ENCODE measurements at regions not wholly inside any gene's neighbourhood (a gene's known extent, or its start where the extent isn't known, plus 50 kb on each side); places are given as distances from the start of the nearest gene placed in this dataset.

DNA sequence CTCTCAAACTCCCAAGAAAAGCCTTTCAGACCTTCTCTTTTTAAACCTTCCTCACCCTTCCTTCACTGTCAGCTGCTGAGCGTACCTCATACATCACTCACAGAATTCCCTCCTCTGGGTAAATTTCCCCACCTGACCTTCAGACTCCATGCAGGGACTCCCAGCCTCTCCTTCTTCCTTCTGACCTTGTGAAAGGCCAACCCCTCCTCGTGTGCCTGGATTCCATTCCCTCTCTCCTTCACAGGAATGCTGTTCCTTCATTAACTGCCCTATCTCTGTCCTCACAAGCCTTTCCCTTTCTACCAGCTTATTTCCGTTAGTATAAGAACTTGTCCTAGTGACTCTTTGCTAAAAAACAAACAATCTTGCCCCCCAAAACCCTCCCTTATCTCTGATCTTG is 69.7 kb upstream of the MME start:
- ChIA-PET POLR2A (no interaction called here), CTCF (interaction anchor here (0.5 to 0.6 kb wide), 2 partner anchors 290 to 449 kb away, joined by 3 read pairs; no protein-coding TSS in a partner anchor)
- H3K36me3 ChIP-seq (ENCODE audit: control insufficient read depth, insufficient read depth, low read length) = no peaks in the 10 kb centered on the region
- H3K27me3 ChIP-seq (ENCODE audit: control insufficient read depth, insufficient read depth, low read length) = no peaks in the 10 kb centered on the region
- TF ChIP-seq, protein P1, sequence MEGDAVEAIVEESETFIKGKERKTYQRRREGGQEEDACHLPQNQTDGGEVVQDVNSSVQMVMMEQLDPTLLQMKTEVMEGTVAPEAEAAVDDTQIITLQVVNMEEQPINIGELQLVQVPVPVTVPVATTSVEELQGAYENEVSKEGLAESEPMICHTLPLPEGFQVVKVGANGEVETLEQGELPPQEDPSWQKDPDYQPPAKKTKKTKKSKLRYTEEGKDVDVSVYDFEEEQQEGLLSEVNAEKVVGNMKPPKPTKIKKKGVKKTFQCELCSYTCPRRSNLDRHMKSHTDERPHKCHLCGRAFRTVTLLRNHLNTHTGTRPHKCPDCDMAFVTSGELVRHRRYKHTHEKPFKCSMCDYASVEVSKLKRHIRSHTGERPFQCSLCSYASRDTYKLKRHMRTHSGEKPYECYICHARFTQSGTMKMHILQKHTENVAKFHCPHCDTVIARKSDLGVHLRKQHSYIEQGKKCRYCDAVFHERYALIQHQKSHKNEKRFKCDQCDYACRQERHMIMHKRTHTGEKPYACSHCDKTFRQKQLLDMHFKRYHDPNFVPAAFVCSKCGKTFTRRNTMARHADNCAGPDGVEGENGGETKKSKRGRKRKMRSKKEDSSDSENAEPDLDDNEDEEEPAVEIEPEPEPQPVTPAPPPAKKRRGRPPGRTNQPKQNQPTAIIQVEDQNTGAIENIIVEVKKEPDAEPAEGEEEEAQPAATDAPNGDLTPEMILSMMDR (IDR thresholded peaks at IDR 0.05; ENCODE audit: insufficient read depth, low read depth, low read length) = no peak
- H3K4me3 ChIP-seq (ENCODE audit: low read depth, low read length) = no peak overlapping the region
- no peak for DNase-seq (ENCODE audit: low read depth)

DNA sequence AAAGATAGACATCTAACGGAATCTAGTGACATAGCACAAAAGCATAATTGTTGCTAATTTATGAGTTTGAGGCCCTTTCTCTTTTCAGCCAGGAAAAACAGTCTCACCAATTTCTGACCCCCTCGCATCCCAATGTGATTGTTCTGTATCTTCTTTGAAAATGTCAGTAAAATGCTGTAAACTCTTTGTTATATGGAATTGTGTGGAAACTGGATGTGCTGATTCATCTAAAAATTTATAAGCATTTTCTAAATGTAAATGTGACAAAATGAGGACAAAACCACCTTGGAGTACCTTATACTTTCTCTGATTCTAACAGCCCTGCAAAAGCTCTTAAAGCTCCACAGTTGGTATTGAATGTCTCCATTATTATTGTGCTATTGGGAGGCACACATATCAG is 70.9 kb upstream of the MME start:
- TF ChIP-seq, protein P1 (IDR thresholded peaks at IDR 0.05; ENCODE audit: insufficient read depth, low read depth, low read length) = no peak
- ChIA-PET POLR2A (no interaction called here), CTCF (no interaction called here)
- no peak for DNase-seq (ENCODE audit: low read depth)
- H3K36me3 ChIP-seq (ENCODE audit: control insufficient read depth, insufficient read depth, low read length) = no peaks in the 10 kb centered on the region
- no peaks in the 10 kb centered on the region for H3K27me3 ChIP-seq (ENCODE audit: control insufficient read depth, insufficient read depth, low read length)
- H3K4me3 ChIP-seq (ENCODE audit: low read depth, low read length) = no peak overlapping the region

DNA sequence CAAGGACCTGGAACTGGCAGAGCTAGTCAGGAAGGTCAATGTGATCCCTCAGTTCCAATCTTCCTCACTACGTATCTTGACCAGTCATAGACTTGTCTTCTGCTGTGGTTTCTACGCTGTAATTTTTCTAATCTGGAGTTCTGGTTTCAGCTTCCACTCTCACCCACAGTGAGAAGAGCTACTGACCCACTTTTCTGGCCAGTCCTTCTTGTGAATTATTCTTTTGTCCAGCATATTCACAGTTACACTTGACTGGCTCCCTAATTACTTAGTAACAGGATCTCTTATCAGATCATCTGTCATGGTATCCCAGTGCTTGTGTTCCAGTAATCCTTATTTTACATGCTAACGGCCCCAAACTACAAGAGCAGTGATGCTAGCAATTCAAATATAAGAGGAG is 72.4 kb upstream of the MME start:
- Histone ChIP-seq H3K36me3 (ENCODE audit: control insufficient read depth, insufficient read depth, low read length) (no peaks in the 10 kb centered on the region), H3K27me3 (ENCODE audit: control insufficient read depth, insufficient read depth, low read length) (no peaks in the 10 kb centered on the region), H3K4me3 (ENCODE audit: low read depth, low read length) (no peak overlapping the region)
- CTCF ChIA-PET = interaction anchor here (0.5 to 1.4 kb wide), 2 partner anchors 11 to 344 kb away, joined by 3 read pairs; no protein-coding TSS in a partner anchor
- no peak for DNase-seq (ENCODE audit: low read depth)
- TF ChIP-seq, protein P1 (IDR thresholded peaks at IDR 0.05; ENCODE audit: insufficient read depth, low read depth, low read length) = no peak
- POLR2A ChIA-PET = no interaction called here

DNA sequence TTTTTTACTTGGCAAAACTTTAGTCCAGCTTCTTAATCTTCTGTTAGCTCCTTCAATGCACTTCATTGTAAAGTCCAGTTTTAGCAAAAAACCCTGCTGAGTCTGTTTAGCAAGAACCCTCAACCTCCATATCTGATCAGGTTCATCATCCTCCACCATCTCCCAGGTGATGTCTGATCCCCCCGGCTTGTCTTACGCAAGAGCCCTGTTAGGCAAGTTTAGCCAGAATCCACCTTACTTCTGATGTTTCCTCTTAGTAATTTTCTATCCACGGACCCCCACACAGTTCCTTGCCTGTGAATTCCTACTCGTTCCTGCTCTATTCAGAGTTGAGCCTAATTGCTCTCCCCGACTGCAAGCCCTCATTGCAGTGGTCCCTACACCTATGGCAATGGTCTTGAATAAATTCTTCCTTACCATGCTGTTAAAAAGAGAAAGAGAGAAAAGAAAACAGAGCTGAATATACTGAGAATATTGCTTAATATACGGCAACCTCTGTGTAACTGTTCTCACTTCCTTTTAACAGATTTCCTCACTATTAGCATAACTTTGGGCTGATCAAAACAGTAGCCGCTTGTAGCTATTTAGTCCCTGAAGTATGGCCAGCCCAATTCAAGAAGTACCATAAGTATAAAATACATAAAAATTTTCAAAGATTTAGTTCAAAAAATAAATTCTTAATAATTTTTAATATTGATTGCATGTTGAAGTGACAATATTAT is 78.7 kb upstream of the MME start:
- no peak for DNase-seq (ENCODE audit: low read depth)
- Histone ChIP-seq H3K4me3 (ENCODE audit: low read depth, low read length) (no peak overlapping the region), H3K36me3 (ENCODE audit: control insufficient read depth, insufficient read depth, low read length) (no peaks in the 10 kb centered on the region), H3K27me3 (ENCODE audit: control insufficient read depth, insufficient read depth, low read length) (no peaks in the 10 kb centered on the region)
- TF ChIP-seq, protein P1 (IDR thresholded peaks at IDR 0.05; ENCODE audit: insufficient read depth, low read depth, low read length) = no peak
- CTCF ChIA-PET = no interaction called here
- POLR2A ChIA-PET = no interaction called here

DNA sequence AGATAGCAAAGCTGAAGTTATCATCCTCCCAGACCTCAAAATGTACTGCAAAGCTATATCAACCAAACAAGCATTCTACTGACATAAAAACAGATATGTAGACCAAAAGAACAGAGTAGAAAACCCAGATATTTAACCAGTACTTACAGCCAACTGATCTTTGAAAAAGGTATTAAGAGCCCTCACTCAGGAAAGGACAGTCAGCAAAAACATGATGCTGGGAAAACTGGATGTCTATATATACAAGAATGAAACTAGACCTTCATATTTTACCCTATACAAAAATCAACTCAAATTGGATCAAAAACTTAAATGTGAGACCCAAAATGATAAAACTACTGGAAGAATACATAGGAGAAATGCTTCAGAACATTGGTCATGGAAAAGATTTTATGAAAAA is 87.5 kb upstream of the MME start:
- Histone ChIP-seq H3K36me3 (ENCODE audit: control insufficient read depth, insufficient read depth, low read length) (no peaks in the 10 kb centered on the region), H3K4me3 (ENCODE audit: low read depth, low read length) (no peak overlapping the region), H3K27me3 (ENCODE audit: control insufficient read depth, insufficient read depth, low read length) (no peaks in the 10 kb centered on the region)
- ChIA-PET POLR2A (no interaction called here), CTCF (interaction anchor here (0.6 kb wide), 1 partner anchor 435 kb away, joined by 3 read pairs; no protein-coding TSS in a partner anchor)
- TF ChIP-seq, protein P1 (IDR thresholded peaks at IDR 0.05; ENCODE audit: insufficient read depth, low read depth, low read length) = no peak
- DNase-seq (ENCODE audit: low read depth) = no peak

Measured in BJ (cell line).